Amniotic epithelial cell (primary cell): ENCODE measurements at regions not wholly inside any gene's neighbourhood (a gene's known extent, or its start where the extent isn't known, plus 50 kb on each side); places are given as distances from the start of the nearest gene placed in this dataset.

ENCODE experiments used
- DNase-seq: peaks from one replicate; pipeline ENCODE4 v3.0.0-alpha.2; 2010; ENCODE audit warnings: low read depth

- DNase-seq: no peak
Observed at GRCh38 chr15:66905954-66906353, 159.4 kb upstream of the SMAD3 start.

DNA sequence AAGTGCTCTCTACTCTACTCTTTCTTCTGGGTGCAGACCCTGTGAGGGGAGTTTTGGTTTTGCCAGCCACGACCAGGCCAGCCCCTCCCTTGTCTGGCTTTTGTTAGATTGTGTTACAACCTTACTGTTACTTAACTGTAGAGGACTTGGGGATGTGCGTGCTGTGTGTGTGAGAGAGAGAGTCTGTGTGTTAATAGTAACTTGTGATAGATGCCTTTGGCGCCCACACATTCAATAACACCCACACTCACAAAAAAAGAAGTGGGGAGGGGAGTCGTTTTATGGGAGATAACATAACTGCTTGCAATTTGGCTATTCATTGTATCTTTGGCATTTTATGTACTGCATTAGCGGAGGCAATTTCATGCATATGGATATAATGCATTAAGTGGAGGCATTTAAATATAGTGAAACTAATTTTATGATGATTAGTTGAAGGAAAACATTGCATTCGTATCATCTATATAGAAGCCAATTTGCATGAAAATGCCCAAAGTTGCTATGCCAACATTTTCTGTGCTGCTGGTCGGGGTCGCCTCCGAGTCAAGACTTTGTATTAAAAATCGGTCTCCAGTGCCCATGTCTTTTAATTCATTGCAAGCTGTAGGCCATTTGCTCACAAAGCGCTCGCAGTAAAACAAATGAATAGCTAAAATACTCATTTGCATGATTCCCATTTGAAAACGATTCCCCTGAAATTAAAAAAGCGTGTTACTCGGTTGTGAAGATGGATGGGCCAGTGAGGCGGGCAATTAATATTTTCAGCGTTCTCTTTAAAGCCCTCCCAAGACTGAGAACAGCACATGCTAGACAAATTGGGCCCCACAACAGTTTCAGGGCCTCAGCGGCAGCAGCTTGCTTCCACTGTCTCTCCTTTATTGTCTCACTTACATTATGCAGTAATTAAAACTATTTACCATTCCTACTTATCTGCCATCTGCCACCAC, 158.5 kb upstream of the SMAD3 start:
- no peak for DNase-seq

- no peak for DNase-seq
Observed at GRCh38 chr15:66907826-66908743, 157.3 kb upstream of the SMAD3 start.

GRCh38 chr15:66908744-66909095, 156.7 kb upstream of the SMAD3 start:
- no peak for DNase-seq

DNA sequence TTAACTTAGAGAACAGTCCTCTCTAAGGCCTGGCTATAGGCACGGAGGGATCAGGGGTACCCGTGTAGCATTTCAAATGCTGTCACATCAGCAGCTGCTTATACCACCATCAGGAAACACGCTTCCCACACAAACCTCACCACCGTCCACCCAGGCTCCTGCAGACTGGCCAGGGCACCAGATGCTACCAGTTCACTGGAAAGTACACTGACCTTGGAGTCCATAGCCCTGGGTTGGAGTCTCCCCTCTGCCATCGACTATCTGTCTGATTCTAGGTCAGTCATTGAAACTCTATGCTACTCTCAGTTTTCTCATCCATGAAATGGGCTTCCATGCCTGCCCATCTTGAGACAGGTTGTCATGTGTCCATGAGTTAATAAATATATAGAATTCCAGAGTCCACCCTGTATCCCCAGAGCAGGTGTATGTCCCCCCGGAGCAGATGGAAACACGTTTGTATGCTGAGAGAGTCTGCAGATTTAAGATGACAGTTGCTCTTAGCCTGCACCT, 156.0 kb upstream of the SMAD3 start:
- DNase-seq: no peak

DNA sequence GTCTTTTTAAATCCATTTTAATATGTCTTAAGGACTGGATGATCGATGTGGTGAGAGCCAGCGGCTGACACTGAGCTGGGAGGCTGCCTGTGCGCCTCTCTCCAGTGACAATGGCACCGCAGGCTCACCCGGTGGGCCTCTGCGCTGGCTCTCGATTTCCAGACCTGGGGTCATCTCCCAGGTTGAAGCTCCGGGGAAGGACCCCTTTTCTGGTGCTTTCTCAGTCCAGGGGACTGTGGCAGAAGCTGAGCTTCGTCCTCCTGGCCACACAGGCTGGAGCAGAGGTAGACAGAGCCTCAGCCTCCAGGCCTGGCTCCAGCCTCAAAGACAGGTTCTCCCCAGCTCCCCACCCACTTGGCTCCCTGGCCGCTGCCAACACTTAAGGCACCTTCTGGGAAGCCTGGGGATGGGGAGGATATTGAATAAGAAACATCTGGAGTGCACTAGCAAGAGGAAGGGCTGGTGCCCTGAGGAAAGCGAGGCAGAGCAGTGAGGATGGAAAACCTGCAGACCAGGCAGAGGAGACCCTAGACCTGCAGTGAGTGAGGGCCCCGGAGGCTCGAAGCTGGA, 154.2 kb upstream of the SMAD3 start:
- DNase-seq: no peak

DNA sequence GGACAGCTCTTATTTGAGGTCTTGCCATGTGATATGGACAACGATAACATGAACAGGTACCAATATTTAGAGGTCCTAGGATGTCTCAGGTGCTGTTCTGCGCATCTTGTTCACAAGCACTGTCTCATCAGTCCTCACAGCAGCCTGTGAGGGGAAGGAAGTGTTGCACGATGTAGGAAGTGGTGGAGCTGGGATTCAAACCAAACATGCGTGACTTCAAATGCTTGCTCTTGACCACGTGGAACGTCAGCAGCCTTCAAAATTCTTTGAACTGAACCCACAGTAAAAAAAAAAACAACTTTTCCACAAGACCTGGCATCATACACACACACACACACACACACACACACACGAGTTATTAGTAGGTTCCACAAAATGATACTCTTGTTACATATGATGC, 153.4 kb upstream of the SMAD3 start:
- no peak for DNase-seq

DNA sequence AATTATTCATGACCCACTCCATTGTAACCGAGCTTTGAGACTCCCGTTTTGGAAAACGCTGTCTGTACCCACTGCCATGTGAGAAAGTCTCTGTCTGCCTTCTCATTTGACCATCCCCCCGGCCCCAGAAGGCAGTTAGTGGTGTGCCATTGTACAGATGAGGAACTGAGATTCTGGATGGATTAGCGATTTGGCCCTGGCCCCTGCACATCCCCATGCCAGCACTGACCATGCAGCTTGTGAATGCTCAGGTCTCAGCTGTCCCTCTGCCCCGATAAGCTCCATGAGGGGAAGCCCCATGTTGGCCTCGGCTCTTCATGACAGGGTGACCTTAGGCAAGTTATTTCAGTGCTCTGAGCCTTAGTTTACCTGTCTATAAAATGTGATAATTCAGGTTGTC, 153.0 kb upstream of the SMAD3 start:
- no peak for DNase-seq

- DNase-seq: no peak
Observed at GRCh38 chr15:66917904-66918448, 147.4 kb upstream of the SMAD3 start.

- DNase-seq: no peak
Observed at GRCh38 chr15:66919421-66919820, 146.0 kb upstream of the SMAD3 start.

- no peak for DNase-seq
Observed at GRCh38 chr15:66921319-66921915, 144.0 kb upstream of the SMAD3 start.

- no peak for DNase-seq
Observed at GRCh38 chr15:66922608-66923007, 142.8 kb upstream of the SMAD3 start.

- DNase-seq: no peak
Observed at GRCh38 chr15:66923438-66923881, 141.9 kb upstream of the SMAD3 start.

DNA sequence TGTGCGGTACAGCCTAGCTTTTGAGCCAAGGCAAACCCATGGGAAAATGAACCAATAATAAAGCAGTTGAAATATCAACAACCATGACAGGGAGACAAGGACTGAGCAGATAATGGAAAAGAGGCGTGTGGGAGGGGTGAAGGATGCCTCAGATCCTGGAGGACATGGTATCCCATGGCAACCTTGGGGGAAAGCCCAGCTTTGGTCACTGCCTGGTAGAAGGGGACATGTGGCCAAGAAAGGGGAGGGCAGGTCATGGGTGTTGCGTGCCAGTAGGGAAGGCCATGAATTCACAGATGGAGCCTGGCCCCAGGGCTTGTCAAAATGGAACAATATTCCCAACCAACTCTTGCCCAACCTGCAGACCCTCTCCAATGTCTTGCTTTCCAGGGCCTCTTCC, 140.5 kb upstream of the SMAD3 start:
- DNase-seq: no peak

- DNase-seq: no peak
Observed at GRCh38 chr15:66925721-66926120, 139.7 kb upstream of the SMAD3 start.

- peak; percentile 92 for DNase-seq
Observed at GRCh38 chr15:66927201-66928077, 138.0 kb upstream of the SMAD3 start.

DNA sequence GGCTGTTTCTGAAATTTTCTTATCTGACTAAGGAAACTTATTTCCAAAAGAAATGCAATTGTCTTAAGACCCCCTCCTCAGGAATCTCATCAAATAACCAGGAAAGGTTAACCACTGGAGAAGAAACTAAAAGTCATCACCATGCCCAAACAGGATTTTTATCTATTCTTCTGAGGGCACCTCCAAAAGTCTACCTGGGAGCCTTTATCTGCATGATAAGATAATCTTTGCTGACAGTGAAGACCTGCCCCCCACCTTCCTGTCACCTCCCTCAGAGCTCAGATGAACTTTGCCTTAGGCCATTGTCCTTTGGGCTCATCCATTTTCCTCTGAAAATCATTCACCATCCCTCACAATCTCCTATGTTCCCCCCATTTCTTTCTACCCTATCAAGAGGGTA, 137.3 kb upstream of the SMAD3 start:
- no peak for DNase-seq

DNA sequence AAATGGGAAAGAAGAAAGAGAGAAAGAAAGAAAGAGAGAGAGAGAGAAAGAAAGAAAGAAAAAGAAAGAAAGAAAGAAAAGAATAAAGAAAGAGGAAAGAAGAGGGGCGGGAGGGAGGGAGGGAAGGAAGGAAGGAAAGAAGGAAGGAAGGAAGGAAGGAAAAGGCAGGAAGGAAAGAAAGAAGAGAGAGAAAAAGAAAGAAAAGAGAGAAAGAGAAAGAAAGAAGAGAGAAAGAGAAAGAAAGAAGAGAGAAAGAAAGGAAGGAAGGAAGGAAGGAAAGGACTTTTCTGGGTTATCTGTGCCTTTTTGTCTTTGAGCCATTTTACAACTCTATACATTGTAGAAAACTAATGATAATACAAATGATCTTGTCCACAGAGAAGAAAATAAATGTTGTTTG, 136.6 kb upstream of the SMAD3 start:
- DNase-seq: no peak

- DNase-seq: no peak
Observed at GRCh38 chr15:66929843-66930402, 135.5 kb upstream of the SMAD3 start.
